ENCODE measurements at regions not wholly inside any gene's neighbourhood (a gene's known extent, or its start where the extent isn't known, plus 50 kb on each side); places are given as distances from the start of the nearest gene placed in this dataset.

- TF ChIP-seq POLR2A (IDR thresholded peaks at IDR 0.05) (no peak), CTCF (IDR thresholded peaks at IDR 0.05) (no peak), POLR2AphosphoS5 (IDR thresholded peaks at IDR 0.05) (no peak)
These were observed 59.4 kb upstream of the HPCAL1 start for GRCh38 chr2:10242998-10243925.
